ENCODE measurements at regions not wholly inside any gene's neighbourhood (a gene's known extent, or its start where the extent isn't known, plus 50 kb on each side); places are given as distances from the start of the nearest gene placed in this dataset.

DNA sequence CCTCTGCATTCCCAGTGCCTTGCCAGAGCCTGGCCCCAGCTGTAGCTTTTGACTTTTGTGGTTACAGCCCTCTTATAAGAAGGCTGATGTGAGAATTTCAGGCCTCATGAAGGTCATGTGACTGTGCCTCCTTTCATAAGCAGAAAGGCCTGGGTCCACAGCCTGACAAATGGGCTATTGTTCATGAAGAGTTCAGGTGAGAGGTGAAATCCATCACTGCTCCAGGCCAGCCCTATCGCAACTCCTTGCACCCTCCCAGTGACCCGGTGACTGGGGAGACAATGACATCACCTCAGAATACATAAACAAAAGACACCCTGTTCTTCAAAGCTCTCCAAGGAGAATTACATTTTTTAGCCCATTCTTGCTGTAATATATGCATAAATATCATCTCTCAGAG lies 321.5 kb downstream of the PCNX1 start:
- no peak for TF ChIP-seq POLR2A (IDR thresholded peaks at IDR 0.05)
- no peak for TF ChIP-seq POLR2AphosphoS5 (IDR thresholded peaks at IDR 0.05)
- no peak for TF ChIP-seq CTCF (IDR thresholded peaks at IDR 0.05)
- TF ChIP-seq EP300 (IDR thresholded peaks at IDR 0.05; ENCODE audit: low read depth): no peak

Data from transverse colon (tissue), 4 donors.